Muscle layer of colon (tissue), 2 donors: ENCODE measurements at regions not wholly inside any gene's neighbourhood (a gene's known extent, or its start where the extent isn't known, plus 50 kb on each side); places are given as distances from the start of the nearest gene placed in this dataset.
A peak's percentile ranks its signal among the peaks of the same experiment; 100 is the strongest.

Experiments used
- H3K27ac ChIP-seq: one replicate; pipeline ENCODE4 v1.7.0; 2013; ENCODE audit warnings: low read depth, mild to moderate bottlenecking, low read length, moderate library complexity
- H3K27me3 ChIP-seq, 2 donors: one replicate each; pipeline ENCODE4 v1.7.0; 2013; ENCODE audit warnings: low read length in 2 of 2, mild to moderate bottlenecking in 2 of 2; ENCODE audit not compliant: insufficient read depth in 2 of 2, control insufficient read depth in 1 of 2
- H3K36me3 ChIP-seq: one replicate; pipeline ENCODE4 v1.7.0; 2013; ENCODE audit warnings: mild to moderate bottlenecking, low read length; ENCODE audit not compliant: insufficient read depth
- H3K4me1 ChIP-seq: one replicate; pipeline ENCODE4 v1.7.0; 2013; ENCODE audit warnings: mild to moderate bottlenecking, low read length; ENCODE audit not compliant: insufficient read depth
- H3K4me3 ChIP-seq, 2 donors: one replicate each; pipeline ENCODE4 v1.7.0; 2013; ENCODE audit warnings: low read length in 2 of 2, low read depth in 1 of 2, mild to moderate bottlenecking in 1 of 2, moderate library complexity in 1 of 2
- H3K9ac ChIP-seq: one replicate; pipeline ENCODE4 v1.7.0; 2013; ENCODE audit warnings: low read length
- H3K9me3 ChIP-seq: one replicate; pipeline ENCODE4 v1.7.0; 2013; ENCODE audit warnings: mild to moderate bottlenecking, low read length
- donor health status: abdominal sarcoma.
- donor health status: Adenocarcinoma of cecum.

GRCh38 chr2:133753665-133754064, 185.4 kb upstream of the NCKAP5 start:
- H3K36me3 ChIP-seq, result no peaks in the 10 kb centered on the region
- no peaks in the 10 kb centered on the region for H3K27me3 ChIP-seq
- peaks cover 18% of the 10 kb centered on the region for H3K4me1 ChIP-seq
- H3K9me3 ChIP-seq, result no peaks in the 10 kb centered on the region
- no peak overlapping the region for H3K4me3 ChIP-seq
- H3K9ac ChIP-seq, result no peak overlapping the region
- no peak overlapping the region for H3K27ac ChIP-seq

GRCh38 chr2:133755480-133756300, 187.4 kb upstream of the NCKAP5 start:
- Histone ChIP-seq H3K9ac (no peak overlapping the region), H3K4me3 (no peak overlapping the region), H3K36me3 (no peaks in the 10 kb centered on the region), H3K4me1 (peaks cover 18% of the 10 kb centered on the region), H3K9me3 (no peaks in the 10 kb centered on the region), H3K27me3 (no peaks in the 10 kb centered on the region), H3K27ac (no peak overlapping the region)

GRCh38 chr2:133756833-133757232, 188.6 kb upstream of the NCKAP5 start:
- Histone ChIP-seq H3K9ac (no peak overlapping the region), H3K9me3 (no peaks in the 10 kb centered on the region), H3K4me1 (peaks cover 18% of the 10 kb centered on the region), H3K27me3 (no peaks in the 10 kb centered on the region), H3K27ac (no peak overlapping the region), H3K36me3 (no peaks in the 10 kb centered on the region), H3K4me3 (no peak overlapping the region)

GRCh38 chr2:133760376-133760775, 192.1 kb upstream of the NCKAP5 start:
- H3K27ac ChIP-seq, result no peak overlapping the region
- no peak overlapping the region for H3K9ac ChIP-seq
- H3K4me1 ChIP-seq, result peaks cover 13% of the 10 kb centered on the region
- no peaks in the 10 kb centered on the region for H3K27me3 ChIP-seq
- H3K4me3 ChIP-seq, result no peak overlapping the region
- H3K36me3 ChIP-seq, result no peaks in the 10 kb centered on the region
- no peaks in the 10 kb centered on the region for H3K9me3 ChIP-seq

- Histone ChIP-seq H3K27me3 (no peaks in the 10 kb centered on the region), H3K36me3 (no peaks in the 10 kb centered on the region), H3K9ac (no peak overlapping the region), H3K4me1 (peaks cover 18% of the 10 kb centered on the region), H3K27ac (no peak overlapping the region), H3K9me3 (no peaks in the 10 kb centered on the region), H3K4me3 (no peak overlapping the region)
Measured at GRCh38 chr2:133765658-133766057, 197.4 kb upstream of the NCKAP5 start.

- H3K27me3 ChIP-seq, result no peaks in the 10 kb centered on the region
- no peaks in the 10 kb centered on the region for H3K36me3 ChIP-seq
- no peak overlapping the region for H3K4me3 ChIP-seq
- H3K27ac ChIP-seq, result no peak overlapping the region
- no peak overlapping the region for H3K9ac ChIP-seq
- H3K4me1 ChIP-seq, result peaks cover 18% of the 10 kb centered on the region
- no peaks in the 10 kb centered on the region for H3K9me3 ChIP-seq
Measured at GRCh38 chr2:133766164-133766832, 198.0 kb upstream of the NCKAP5 start.

GRCh38 chr2:133768256-133768655, 200.0 kb upstream of the NCKAP5 start:
- Histone ChIP-seq H3K27me3 (no peaks in the 10 kb centered on the region), H3K36me3 (no peaks in the 10 kb centered on the region), H3K9ac (no peak overlapping the region), H3K4me3 (no peak overlapping the region), H3K9me3 (no peaks in the 10 kb centered on the region), H3K27ac (no peak overlapping the region), H3K4me1 (peaks cover 20% of the 10 kb centered on the region)

GRCh38 chr2:133768658-133769435, 200.6 kb upstream of the NCKAP5 start:
- Histone ChIP-seq H3K9ac (no peak overlapping the region), H3K4me1 (peaks cover 26% of the 10 kb centered on the region), H3K27me3 (no peaks in the 10 kb centered on the region), H3K36me3 (no peaks in the 10 kb centered on the region), H3K4me3 (no peak overlapping the region), H3K27ac (no peak overlapping the region), H3K9me3 (no peaks in the 10 kb centered on the region)

GRCh38 chr2:133773854-133774653, 205.8 kb upstream of the NCKAP5 start:
- Histone ChIP-seq H3K27me3 (no peaks in the 10 kb centered on the region), H3K4me3 (peak overlapping the region in 1 of 2 donors; percentile 11), H3K27ac (peak overlapping the region; percentile 27), H3K4me1 (peaks cover 22% of the 10 kb centered on the region), H3K9ac (no peak overlapping the region), H3K36me3 (no peaks in the 10 kb centered on the region), H3K9me3 (no peaks in the 10 kb centered on the region)

GRCh38 chr2:133774654-133775015, 206.4 kb upstream of the NCKAP5 start:
- Histone ChIP-seq H3K27me3 (no peaks in the 10 kb centered on the region), H3K9ac (no peak overlapping the region), H3K36me3 (no peaks in the 10 kb centered on the region), H3K27ac (no peak overlapping the region), H3K4me3 (peak overlapping the region in 1 of 2 donors; percentile 11), H3K4me1 (peaks cover 22% of the 10 kb centered on the region), H3K9me3 (no peaks in the 10 kb centered on the region)
